ENCODE measurements at regions not wholly inside any gene's neighbourhood (a gene's known extent, or its start where the extent isn't known, plus 50 kb on each side); places are given as distances from the start of the nearest gene placed in this dataset.

DNA sequence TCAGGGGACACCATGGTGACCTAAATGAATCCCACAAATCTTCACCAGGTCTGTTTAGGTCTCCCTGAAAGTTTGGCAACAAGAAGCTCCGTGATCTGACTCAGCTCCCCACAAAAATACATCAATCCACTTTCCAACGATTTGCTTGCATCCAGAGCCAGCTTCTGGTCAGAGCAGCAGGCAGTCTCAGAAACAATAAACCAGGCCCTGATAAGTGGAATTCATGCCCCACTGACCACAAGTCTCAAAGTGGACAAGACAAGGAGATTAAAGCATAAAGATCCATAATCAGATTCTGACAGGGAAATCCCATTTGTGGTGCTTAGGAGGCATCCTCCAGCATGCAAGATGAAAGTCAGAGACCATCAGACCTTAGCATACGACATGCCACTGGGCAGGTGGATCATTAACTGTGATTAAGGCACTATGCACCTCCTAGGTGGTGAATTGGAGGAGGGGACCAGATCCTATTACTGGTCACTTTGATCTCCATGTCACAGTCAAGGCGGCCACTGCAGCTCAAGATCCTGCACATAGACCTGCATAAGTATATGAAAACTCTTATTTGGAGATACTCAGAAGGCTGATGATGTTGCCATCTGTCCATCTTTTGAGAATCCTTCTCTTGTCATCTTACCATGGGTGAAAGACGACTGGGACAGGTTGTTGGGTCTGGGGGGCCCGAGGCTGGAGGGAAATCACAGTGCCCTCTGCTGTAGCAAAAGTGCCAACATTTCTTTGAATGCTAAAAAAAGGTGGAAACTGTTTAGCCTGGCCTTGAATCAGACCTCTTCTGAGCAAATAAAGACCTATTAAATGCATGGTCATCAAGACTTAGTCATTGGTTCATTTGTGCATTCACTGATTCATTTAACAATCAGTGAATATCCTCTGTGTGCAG, 309.2 kb upstream of the CCL2 start:
- Mint-ChIP-seq H3K27me3 (ENCODE audit: unreplicated experiment) (no peaks in the 10 kb centered on the region), H3K4me1 (ENCODE audit: low read depth, unreplicated experiment) (no peaks in the 10 kb centered on the region), H3K36me3 (ENCODE audit: unreplicated experiment) (no peaks in the 10 kb centered on the region), H3K9me3 (ENCODE audit: unreplicated experiment) (peaks cover 2% of the 10 kb centered on the region), H3K4me3 (ENCODE audit: unreplicated experiment) (no peak overlapping the region), H3K27ac (ENCODE audit: unreplicated experiment) (no peak overlapping the region)
- no peak for DNase-seq
- TF ChIP-seq, protein P1, sequence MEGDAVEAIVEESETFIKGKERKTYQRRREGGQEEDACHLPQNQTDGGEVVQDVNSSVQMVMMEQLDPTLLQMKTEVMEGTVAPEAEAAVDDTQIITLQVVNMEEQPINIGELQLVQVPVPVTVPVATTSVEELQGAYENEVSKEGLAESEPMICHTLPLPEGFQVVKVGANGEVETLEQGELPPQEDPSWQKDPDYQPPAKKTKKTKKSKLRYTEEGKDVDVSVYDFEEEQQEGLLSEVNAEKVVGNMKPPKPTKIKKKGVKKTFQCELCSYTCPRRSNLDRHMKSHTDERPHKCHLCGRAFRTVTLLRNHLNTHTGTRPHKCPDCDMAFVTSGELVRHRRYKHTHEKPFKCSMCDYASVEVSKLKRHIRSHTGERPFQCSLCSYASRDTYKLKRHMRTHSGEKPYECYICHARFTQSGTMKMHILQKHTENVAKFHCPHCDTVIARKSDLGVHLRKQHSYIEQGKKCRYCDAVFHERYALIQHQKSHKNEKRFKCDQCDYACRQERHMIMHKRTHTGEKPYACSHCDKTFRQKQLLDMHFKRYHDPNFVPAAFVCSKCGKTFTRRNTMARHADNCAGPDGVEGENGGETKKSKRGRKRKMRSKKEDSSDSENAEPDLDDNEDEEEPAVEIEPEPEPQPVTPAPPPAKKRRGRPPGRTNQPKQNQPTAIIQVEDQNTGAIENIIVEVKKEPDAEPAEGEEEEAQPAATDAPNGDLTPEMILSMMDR (IDR thresholded peaks at IDR 0.05; ENCODE audit: partially characterized antibody, unreplicated experiment): no peak

DNA sequence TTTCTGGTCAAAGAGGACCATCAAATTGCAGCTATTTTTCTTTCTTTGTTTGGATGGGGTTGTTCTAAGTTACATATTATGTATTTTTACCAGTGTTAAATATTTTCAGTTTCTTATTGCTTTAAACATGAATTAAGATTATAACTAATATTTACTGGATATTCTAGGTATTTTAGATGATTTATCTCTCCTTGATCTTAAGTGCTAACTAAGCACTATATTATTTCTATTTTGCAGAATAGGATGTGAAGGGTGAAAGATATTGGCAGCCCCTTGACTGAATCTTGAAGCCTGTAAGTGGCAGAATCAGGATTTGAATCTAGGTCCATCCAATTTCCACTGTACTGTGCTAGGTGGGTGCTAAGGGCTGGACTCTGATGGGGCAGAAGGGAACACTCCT, 307.3 kb upstream of the CCL2 start:
- no peaks in the 10 kb centered on the region for H3K36me3 Mint-ChIP-seq (ENCODE audit: unreplicated experiment)
- DNase-seq: no peak
- no peak overlapping the region for H3K4me3 Mint-ChIP-seq (ENCODE audit: unreplicated experiment)
- H3K9me3 Mint-ChIP-seq (ENCODE audit: unreplicated experiment): peaks cover 2% of the 10 kb centered on the region
- H3K27ac Mint-ChIP-seq (ENCODE audit: unreplicated experiment): no peak overlapping the region
- TF ChIP-seq, protein P1 (IDR thresholded peaks at IDR 0.05; ENCODE audit: partially characterized antibody, unreplicated experiment): no peak
- H3K27me3 Mint-ChIP-seq (ENCODE audit: unreplicated experiment): no peaks in the 10 kb centered on the region
- no peaks in the 10 kb centered on the region for H3K4me1 Mint-ChIP-seq (ENCODE audit: low read depth, unreplicated experiment)

DNA sequence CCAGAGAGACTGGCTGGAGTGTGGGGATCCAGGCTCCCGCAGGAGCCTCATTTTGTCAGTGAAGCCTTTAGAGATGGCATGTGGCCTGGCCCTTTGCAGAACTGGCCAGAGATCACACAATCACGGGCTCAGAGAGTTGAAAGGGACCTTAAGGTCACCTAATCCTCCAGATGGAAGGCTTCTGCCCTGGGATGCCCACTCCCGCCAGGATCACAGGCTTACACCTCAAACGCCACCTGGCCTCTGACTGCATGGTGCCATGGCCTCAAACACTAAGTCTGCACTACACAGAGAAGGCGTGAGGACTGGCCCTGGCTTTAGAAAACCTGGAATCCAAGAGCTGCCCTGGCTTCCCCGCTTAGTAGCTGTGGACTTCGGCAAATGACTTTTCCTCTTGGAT, 306.8 kb upstream of the CCL2 start:
- no peak overlapping the region for H3K4me3 Mint-ChIP-seq (ENCODE audit: unreplicated experiment)
- no peaks in the 10 kb centered on the region for H3K4me1 Mint-ChIP-seq (ENCODE audit: low read depth, unreplicated experiment)
- TF ChIP-seq, protein P1 (IDR thresholded peaks at IDR 0.05; ENCODE audit: partially characterized antibody, unreplicated experiment): no peak
- H3K27ac Mint-ChIP-seq (ENCODE audit: unreplicated experiment): no peak overlapping the region
- DNase-seq: no peak
- no peaks in the 10 kb centered on the region for H3K36me3 Mint-ChIP-seq (ENCODE audit: unreplicated experiment)
- peaks cover 2% of the 10 kb centered on the region for H3K9me3 Mint-ChIP-seq (ENCODE audit: unreplicated experiment)
- no peaks in the 10 kb centered on the region for H3K27me3 Mint-ChIP-seq (ENCODE audit: unreplicated experiment)

DNA sequence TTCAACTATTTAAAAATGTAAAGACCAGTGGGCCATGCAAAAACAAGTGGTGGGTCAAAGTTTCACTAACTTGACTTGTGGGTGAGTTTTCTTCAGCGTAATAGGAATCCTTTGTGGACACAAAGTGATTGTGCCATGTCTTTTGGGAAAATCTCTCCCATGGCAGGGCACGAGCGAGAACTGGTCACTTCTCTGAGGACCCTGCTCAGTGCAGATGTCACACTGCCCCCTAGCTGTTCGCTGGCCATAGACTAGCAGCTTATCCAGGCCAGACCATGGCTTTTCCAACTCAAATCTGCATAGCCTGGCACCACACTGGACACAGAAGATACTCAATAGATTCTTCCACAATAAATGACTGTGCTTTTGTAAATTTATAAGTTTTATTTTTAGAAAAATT, 306.0 kb upstream of the CCL2 start:
- H3K27me3 Mint-ChIP-seq (ENCODE audit: unreplicated experiment): peaks cover 3% of the 10 kb centered on the region
- no peaks in the 10 kb centered on the region for H3K4me1 Mint-ChIP-seq (ENCODE audit: low read depth, unreplicated experiment)
- no peak overlapping the region for H3K4me3 Mint-ChIP-seq (ENCODE audit: unreplicated experiment)
- peaks cover 2% of the 10 kb centered on the region for H3K9me3 Mint-ChIP-seq (ENCODE audit: unreplicated experiment)
- H3K36me3 Mint-ChIP-seq (ENCODE audit: unreplicated experiment): no peaks in the 10 kb centered on the region
- TF ChIP-seq, protein P1 (IDR thresholded peaks at IDR 0.05; ENCODE audit: partially characterized antibody, unreplicated experiment): peak; percentile 55
- DNase-seq: peak; percentile 53
- H3K27ac Mint-ChIP-seq (ENCODE audit: unreplicated experiment): no peak overlapping the region

DNA sequence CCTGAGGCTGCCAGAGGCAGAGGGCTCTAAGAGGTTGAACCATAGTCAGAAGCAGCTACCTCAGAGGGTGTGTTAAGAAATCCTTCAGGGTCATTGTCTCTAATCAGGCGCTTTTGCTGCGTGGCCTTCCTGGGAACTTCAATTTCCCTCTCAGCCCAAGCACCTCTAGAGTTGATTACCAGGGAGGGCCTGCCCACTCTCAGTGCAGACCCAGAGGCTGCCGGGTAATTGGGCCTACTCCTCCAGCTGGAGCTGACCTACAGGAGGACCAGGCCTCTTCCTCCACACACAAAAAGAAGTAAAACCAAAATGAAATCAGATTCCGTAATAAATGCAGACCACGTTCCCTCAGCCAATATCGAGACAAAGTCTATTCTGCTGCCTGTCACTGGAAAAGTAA, 305.0 kb upstream of the CCL2 start:
- Mint-ChIP-seq H3K9me3 (ENCODE audit: unreplicated experiment) (peaks cover 2% of the 10 kb centered on the region), H3K27ac (ENCODE audit: unreplicated experiment) (no peak overlapping the region), H3K4me1 (ENCODE audit: low read depth, unreplicated experiment) (no peaks in the 10 kb centered on the region), H3K27me3 (ENCODE audit: unreplicated experiment) (peaks cover 3% of the 10 kb centered on the region), H3K4me3 (ENCODE audit: unreplicated experiment) (no peak overlapping the region), H3K36me3 (ENCODE audit: unreplicated experiment) (no peaks in the 10 kb centered on the region)
- no peak for DNase-seq
- TF ChIP-seq, protein P1 (IDR thresholded peaks at IDR 0.05; ENCODE audit: partially characterized antibody, unreplicated experiment): no peak

All from glutamatergic neuron (in vitro differentiated cells).